CD4-positive, alpha-beta T cell treated with Interleukin-15 for 4 hours (primary cell): ENCODE measurements at regions not wholly inside any gene's neighbourhood (a gene's known extent, or its start where the extent isn't known, plus 50 kb on each side); places are given as distances from the start of the nearest gene placed in this dataset.

Source experiments
- DNase-seq: peaks from one replicate; pipeline ENCODE4 v3.0.0-alpha.2; 2020; ENCODE audit warnings: low spot score

DNA sequence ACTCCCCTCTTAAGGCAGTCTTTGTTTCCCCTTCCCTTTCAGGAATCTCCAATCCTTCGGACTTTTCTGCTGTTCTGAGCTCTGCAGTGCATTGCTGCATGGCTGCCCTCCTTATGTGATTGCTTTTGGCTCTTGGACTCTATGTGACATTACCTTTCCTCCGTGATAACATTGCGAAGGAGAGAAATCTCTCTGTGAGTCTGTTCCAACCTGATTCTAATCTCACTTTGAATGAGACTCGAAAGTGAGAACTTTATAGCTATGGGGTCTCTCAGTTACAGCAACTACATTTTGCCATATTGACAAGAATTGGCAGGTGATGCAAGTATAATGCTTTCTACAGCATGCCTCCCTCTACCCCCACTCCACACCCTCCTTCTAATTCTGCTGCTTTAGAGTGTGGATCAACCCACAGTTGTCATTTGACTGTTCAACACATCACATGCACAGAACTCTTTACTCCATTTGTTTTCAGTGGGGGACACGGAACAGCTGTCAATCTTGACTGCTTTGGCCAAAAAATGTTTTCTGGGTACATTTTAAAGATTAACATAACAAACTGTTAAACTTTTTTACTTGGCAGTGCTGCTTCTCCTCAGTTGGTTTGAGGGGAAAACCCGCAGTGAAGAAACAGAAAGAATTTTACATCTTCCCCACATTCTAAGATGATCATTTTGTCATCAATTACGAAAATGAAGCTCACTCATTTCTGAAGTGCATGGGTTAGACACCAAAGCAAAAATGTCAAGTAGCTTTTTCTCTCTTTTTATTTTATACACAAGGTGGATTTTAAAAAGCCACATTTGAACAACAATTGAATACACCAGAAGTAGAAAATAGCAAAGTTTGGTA, 125.5 kb upstream of the RMST start:
- DNase-seq = no peak

GRCh38 chr12:97342130-97342529, 120.5 kb upstream of the RMST start:
- no peak for DNase-seq

GRCh38 chr12:97347956-97348355, 114.6 kb upstream of the RMST start:
- no peak for DNase-seq

DNA sequence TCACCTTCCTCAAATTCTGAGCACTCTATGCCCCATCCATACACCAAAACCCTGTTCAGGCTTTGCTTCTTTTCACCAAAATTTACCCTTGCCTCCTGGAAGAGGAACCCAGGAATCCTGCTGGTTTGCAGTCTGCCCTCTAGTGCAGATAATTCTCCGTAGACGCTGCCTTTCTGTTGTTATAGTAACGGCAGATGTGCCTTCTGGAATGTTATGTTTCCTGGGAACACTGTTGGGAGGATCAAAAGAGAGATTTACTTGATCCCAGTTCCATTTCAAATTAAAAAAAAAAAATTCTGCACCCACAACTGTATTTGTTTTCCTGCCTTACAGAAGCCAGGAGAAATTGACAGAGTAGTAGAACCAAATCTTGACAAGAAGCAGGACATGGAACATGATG, 104.2 kb upstream of the RMST start:
- no peak for DNase-seq

DNA sequence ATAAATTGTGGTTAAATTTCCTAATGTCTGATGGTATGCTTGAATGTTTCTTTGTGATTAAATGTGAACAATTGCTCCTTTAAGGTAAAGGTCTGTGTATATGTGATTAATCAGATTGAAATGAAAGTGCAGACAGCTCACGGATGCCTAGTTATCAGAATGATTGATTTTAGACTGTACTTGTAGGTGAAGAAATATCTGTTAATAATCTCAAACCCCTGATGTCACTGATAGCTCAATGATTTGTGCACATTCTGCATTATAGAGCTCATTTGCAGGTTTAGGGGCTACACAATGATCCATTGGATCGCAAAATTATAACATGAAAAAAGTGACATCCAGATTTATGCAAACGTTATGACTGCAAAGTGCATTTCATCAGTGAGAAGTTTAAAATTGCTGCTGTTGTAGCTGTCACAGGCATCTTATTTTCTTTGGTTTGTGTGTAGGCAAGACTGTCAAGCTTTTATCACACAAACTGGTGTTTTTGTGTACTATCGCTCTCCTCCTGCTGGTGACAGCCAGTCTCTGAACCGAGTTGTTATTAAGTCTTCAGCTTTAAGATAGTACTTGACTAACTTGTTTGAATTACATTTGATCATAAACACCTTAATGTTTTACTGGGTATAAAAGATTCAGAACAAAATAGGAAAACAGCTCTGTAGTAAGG, 103.4 kb upstream of the RMST start:
- no peak for DNase-seq

GRCh38 chr12:97363693-97364092, 98.9 kb upstream of the RMST start:
- DNase-seq = no peak

DNA sequence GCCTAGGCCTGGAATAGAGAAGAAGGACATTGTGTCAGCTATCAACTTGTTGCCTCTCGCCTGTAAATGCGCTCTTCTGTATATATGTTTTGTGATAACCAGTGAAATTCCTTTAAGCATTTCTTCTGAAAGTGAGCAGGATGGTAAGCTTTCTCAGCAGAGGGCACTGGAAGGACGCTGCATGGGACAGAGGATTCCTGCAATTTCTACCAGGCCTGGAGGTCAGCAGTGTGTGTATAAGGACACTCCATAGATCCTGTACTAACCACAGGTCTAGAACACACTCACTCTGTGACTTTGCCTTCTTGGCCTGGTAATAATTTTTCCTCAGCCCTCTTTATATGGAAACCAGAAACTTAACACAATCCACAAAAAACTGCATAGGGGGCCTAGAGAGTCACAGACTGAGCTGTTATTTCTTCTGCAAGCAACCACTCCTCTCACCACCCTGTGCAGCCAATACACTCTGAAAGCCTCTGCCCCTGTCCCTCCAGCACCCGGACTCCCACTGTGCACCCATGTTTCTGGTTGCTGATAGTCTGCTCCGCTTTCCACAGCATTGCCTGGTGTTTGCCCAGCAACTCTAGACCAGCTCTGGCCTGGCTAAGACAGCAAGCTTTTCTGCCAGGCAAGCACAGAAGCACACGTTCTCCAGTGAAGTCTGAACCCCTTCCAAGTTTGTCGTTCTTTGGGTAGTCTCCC, 94.0 kb upstream of the RMST start:
- DNase-seq = no peak

DNA sequence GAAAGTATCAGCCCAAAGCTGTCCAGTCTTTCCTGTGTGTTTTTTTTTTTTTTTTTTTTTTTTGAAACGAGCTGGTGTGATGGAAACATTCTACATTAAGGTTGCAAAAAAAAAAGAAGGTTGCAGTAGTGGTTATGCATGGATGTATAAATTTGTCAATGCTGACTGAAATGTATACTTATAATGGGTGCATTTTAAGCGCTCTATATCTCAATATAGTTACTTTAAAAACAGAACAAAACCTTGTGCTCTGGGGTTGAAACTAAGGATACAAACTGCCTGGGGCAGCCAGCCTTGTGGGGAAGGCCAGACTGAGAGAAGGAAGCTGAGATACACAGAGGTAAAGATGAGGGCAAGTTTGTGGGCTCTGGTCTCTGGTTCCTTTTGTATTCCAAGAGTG, 87.3 kb upstream of the RMST start:
- no peak for DNase-seq

GRCh38 chr12:97380440-97380839, 82.2 kb upstream of the RMST start:
- no peak for DNase-seq

- DNase-seq = no peak
These were observed 77.5 kb upstream of the RMST start for GRCh38 chr12:97385121-97385520.

DNA sequence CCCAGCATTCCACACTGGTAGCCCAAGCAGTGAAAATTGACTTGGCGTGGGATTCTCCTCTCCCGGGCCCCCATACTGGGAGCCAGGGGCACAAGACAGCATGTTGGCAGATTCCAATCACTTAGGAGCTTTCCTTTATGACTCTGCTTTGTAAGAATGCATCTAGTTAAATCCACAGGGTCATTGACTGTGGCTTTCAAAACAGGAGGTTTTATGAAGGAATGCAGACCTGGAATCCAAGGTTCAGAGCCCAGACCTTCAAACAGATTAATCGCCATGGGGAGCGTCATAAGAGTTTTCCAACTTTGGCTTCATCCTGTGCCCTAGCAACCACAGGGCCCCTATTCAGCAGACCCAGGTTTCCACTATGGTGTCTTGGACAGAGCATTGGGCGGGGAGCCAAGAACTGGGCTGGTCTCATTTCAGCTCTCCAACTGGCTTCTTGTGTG, 76.4 kb upstream of the RMST start:
- DNase-seq = no peak

DNA sequence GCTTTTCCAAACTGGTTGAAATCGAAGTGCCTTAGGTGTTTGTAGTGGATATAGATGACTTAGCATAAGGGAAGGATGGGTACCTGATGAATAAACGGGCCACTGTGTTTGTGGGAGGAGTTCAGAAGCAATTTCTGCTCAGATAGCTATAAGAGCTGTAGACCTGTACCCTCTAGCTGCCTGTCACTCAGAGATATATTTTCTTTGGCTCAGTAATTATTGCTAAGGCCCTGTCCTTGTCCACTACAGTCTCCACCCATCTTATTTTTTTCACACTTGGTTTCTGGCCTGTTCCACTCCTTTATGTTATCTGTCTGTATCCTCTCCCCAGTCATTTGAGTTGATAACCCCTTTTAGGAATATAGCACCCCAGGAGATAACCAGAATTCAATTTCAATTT, 74.8 kb upstream of the RMST start:
- no peak for DNase-seq

- no peak for DNase-seq
These were observed 67.9 kb upstream of the RMST start for GRCh38 chr12:97394657-97395056.

- no peak for DNase-seq
These were observed 65.6 kb upstream of the RMST start for GRCh38 chr12:97397008-97397407.

GRCh38 chr12:97398704-97399103, 63.9 kb upstream of the RMST start:
- no peak for DNase-seq

GRCh38 chr12:97404093-97404492, 58.5 kb upstream of the RMST start:
- no peak for DNase-seq

DNA sequence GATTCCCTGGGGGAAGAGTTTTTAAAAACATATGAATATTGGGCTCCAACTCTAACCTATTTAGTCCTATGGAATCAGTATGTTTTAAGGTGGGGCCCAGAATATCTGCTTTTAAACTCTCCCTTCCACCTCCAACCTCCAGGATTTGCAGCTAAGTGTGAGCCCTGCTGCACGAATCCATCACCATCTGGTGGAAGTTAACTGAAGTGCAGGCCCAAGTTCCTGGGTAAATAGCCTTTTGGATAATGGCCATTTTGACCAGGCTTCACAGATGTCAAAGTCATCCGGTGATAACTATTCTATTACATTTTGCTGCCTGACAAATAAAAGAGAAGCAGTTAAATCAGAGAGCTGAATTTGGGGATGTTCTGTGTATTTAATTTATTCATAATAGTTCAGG, 58.1 kb upstream of the RMST start:
- no peak for DNase-seq

DNA sequence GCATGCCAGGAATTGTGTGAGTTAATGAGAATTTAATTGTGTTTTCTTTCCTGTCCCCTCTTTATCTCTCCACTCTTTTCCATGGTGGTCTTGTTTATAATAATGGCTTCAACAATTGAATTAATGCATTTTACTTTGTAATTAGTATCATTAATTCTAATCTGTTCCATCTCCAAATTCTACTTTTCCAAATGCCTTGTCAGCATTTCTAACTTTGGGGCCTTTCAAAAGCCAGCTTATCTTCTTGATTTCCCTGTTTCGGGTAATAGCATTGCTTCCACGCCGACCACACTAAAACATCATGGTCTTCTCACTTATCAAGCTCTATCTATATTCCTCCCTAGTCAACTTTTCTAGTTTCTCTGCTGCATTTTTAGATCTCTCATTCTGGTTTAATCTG, 54.2 kb upstream of the RMST start:
- no peak for DNase-seq

GRCh38 chr12:97411341-97411740, 51.3 kb upstream of the RMST start:
- no peak for DNase-seq
